NK-92 (cell line): ENCODE measurements at regions not wholly inside any gene's neighbourhood (a gene's known extent, or its start where the extent isn't known, plus 50 kb on each side); places are given as distances from the start of the nearest gene placed in this dataset.
"Not testable (repeated sequence)": the region's sequence is repeated elsewhere in the genome, so short reads cannot be mapped to it uniquely, and the experiment has no call there.

ENCODE experiments used
- DNase-seq: peaks from one replicate; lab custom pipeline; 2025; ENCODE audit not compliant: unreplicated experiment; lab: John Stamatoyannopoulos, UW

DNA sequence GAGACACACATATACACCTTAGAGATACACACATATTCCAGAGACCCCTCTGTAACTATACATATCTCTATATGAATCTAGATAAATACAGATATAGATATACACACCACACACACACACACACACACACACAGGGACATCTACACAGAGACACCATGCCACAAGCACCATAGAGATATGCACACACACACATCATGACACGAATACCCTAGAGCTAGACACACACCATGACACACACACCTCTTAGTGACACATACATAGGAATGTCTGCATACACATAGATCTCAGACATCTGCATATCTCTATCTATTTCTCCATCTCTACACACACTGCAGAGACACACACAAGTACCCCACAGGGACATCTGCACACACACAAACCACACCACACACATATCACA, 270.0 kb downstream of the CYRIA start:
- DNase-seq, result no peak

- DNase-seq, result no peak
These were observed 270.6 kb downstream of the CYRIA start for GRCh38 chr2:16394986-16395550.

GRCh38 chr2:16394072-16394985, 271.3 kb downstream of the CYRIA start:
- no peak for DNase-seq

DNA sequence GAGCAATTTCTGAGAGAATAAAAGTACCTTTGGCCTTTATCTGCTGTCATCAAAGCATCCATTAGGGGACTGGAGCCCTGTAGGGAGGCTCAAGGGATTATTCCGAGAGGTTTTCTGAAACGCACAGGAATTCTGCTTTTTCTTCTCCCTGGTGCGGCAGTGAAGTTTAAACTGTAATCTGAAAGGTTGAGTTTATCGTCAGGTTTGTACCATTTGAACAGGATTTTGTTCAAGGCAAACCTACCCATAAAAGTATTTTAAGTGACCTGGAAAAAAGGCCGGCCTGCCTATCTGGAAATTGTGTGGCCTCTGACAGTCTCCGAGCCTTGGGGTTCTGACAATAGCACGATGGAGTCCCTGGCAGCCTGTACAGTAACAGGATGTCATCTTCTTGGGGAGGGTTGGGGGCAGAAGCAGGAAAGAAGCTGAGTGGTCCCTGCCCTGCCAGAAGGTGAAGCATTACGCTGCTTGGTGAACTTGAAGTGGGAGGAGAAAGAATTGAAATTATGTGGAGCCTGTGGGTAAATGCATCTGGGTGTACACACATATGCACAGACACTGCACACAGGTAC, 272.0 kb downstream of the CYRIA start:
- no peak for DNase-seq

GRCh38 chr2:16392647-16393499, 272.8 kb downstream of the CYRIA start:
- DNase-seq, result no peak

GRCh38 chr2:16391986-16392385, 273.6 kb downstream of the CYRIA start:
- no peak for DNase-seq

GRCh38 chr2:16390561-16390960, 275.1 kb downstream of the CYRIA start:
- no peak for DNase-seq

- DNase-seq, result no peak
These were observed 276.0 kb downstream of the CYRIA start for GRCh38 chr2:16389611-16390010.

- not testable (repeated sequence) for DNase-seq
These were observed 277.3 kb downstream of the CYRIA start for GRCh38 chr2:16388199-16388830.

- no peak for DNase-seq
These were observed 278.1 kb downstream of the CYRIA start for GRCh38 chr2:16387461-16387984.

DNA sequence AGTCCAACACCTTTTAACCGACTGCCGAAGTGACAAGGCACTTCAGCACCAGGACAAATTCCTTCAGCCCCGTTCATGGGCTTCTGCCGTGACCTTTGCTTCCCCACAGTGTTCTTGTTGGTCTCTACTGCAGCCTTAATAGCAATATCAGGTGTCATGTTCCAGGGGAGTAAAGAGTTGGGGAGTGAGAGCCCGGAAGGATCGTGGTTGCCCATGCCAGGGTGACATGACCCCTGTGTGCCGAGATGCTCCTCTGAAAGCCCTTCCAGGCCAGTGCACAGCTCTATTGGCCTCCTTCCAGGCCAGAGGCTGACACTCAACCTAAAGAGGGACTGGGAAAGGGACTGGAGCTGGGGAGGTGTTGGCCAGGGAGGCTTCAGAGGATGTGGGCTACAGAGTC, 279.2 kb downstream of the CYRIA start:
- DNase-seq, result no peak

DNA sequence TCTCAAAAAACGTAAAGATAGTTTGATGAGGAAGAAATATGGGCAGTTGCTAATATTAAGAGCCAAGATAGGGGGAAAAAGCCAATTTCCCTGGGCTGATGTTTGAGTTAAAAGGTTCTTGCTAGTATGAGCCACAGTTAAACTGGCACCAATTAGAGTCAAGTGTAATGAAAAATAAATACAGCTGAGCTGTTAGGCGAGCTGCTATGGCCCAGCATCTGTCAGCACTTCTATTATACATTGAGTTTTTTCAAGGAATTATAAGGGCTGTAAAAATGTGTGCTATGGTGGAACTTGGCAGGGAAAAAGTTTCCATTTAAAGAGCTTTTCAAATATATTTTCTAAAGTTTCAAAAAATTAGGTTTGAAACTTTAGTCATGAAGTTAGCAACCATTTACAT, 279.6 kb downstream of the CYRIA start:
- DNase-seq, result no peak

DNA sequence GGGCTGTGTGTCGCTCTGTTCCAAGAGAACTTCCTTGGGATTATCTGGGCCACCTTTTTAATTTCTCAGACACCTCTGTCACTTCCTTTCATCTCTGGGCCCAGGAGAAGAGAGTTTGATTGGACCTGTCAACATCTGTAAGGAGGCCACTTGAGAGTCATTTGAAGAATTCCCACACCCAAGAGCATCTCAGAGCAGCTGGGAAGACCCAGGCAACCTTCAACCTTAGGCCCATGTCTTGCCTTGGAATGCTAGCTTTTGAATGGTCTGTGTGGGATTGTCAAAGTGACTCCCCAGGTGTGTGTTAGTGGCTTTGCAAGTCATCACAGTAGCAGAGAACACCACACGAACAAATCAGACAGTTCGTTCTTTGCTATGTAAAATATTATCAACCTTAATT, 280.3 kb downstream of the CYRIA start:
- DNase-seq, result no peak

GRCh38 chr2:16383411-16383810, 282.2 kb downstream of the CYRIA start:
- DNase-seq, result no peak

GRCh38 chr2:16382451-16382850, 283.2 kb downstream of the CYRIA start:
- no peak for DNase-seq

- no peak for DNase-seq
These were observed 284.1 kb downstream of the CYRIA start for GRCh38 chr2:16381511-16381910.

GRCh38 chr2:16379901-16380300, 285.7 kb downstream of the CYRIA start:
- DNase-seq, result not testable (repeated sequence)

DNA sequence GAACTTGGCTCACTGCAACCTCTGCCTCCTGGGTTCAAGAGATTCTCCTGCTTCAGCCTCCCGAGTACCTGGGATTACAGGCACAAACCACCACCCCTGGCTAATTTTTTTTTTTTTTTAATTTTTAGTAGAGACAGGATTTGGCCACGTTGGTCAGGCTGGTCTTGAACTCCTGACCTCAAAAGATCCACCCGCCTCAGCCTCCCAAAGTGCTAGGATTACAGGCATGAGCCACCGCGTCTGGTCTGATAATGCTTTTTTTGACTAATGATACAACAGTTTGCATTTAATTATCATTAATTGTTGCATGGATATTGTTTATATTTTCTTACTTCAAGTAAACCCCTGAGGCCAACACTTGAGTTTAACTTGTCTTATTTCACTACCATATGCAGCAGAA, 286.6 kb downstream of the CYRIA start:
- DNase-seq, result not testable (repeated sequence)

DNA sequence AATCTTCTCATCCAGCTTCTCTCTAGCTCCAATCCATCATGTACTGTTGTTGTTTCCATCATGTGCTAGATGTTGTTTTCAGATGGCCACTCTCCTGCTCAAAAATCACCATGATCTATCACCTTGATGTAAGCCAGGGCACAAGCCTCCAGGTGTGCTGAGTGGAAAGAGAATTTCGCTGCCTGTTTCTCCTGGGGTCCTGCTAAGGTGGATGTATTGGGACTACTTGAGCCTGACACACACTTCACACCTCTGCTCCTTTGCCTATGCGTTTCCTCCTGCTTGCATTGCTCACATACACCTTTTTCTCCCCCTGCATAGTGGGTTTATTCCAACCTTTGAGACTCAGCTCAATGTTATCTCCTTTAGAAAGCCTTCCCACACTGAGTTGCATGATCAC, 287.6 kb downstream of the CYRIA start:
- no peak for DNase-seq

- no peak for DNase-seq
These were observed 289.7 kb downstream of the CYRIA start for GRCh38 chr2:16375981-16376380.

DNA sequence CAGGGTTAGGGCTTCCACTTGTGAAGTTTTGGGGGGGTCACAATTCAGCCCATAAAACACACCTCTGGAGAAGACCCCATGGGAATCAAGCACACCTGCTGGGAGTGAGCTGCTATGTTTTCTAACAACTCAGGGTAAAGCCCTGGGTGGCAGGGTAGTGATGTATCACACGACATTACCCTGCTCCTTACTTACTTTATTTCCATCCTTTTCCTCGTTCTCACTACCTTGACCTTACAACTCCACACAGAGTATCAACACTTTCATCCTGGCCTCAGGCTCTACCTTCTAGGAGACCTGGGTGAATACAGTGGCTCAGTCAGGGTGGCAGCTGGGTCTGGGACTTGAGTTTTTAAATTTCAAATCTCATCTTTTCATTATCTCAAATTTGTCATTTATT, 290.3 kb downstream of the CYRIA start:
- no peak for DNase-seq
